ENCODE measurements at regions not wholly inside any gene's neighbourhood (a gene's known extent, or its start where the extent isn't known, plus 50 kb on each side); places are given as distances from the start of the nearest gene placed in this dataset.
A peak's percentile ranks its signal among the peaks of the same experiment; 100 is the strongest.

- Histone ChIP-seq H2AK5ac (ENCODE audit: insufficient read length, low read length) (no peak overlapping the region), H3K23ac (ENCODE audit: insufficient read length, low read depth, low read length) (no peak overlapping the region), H3K27me3 (ENCODE audit: insufficient read depth, low read length) (no peaks in the 10 kb centered on the region), H4K20me1 (ENCODE audit: control insufficient read depth, insufficient read depth, insufficient read length) (no peaks in the 10 kb centered on the region), H2BK12ac (ENCODE audit: insufficient read length, low read depth, low read length) (no peak overlapping the region), H3T11ph (ENCODE audit: low read length) (no peak overlapping the region), H2BK120ac (ENCODE audit: low read depth, low read length, poor library complexity, severe bottlenecking) (no peak overlapping the region), H3K9ac (ENCODE audit: extremely low read depth, insufficient read length, low read length) (no peak overlapping the region), H2AFZ (ENCODE audit: low read length) (no peak overlapping the region), H3K56ac (ENCODE audit: insufficient read length, low read depth, low read length) (no peak overlapping the region), H3K27ac (ENCODE audit: insufficient read length, low read depth, low read length) (no peak overlapping the region), H2BK5ac (ENCODE audit: insufficient read length, low read length) (no peak overlapping the region), H3K4ac (ENCODE audit: low read depth, low read length) (no peak overlapping the region), H4K91ac (ENCODE audit: insufficient read length, low read depth, low read length) (no peak overlapping the region), H3K18ac (ENCODE audit: insufficient read length, low read depth, low read length) (no peak overlapping the region), H3K79me1 (ENCODE audit: insufficient read depth, low read depth, low read length, poor library complexity, severe bottlenecking) (no peaks in the 10 kb centered on the region), H3K14ac (ENCODE audit: insufficient read depth, low read length) (no peak overlapping the region), H3K4me1 (ENCODE audit: insufficient read depth, low read length) (peaks cover 10% of the 10 kb centered on the region), H4K8ac (replicated peaks; ENCODE audit: insufficient read length, low read depth, low read length) (no peak overlapping the region), H3K4me2 (ENCODE audit: insufficient read depth, insufficient read length, low read length) (peak overlapping the region; percentile 1), H3K23me2 (ENCODE audit: insufficient read length, low read depth, low read length, poor library complexity, severe bottlenecking) (no peaks in the 10 kb centered on the region), H2BK15ac (ENCODE audit: low read depth, low read length) (no peak overlapping the region), H4K5ac (ENCODE audit: insufficient read length, low read depth, low read length) (no peak overlapping the region), H2BK20ac (ENCODE audit: low read depth, low read length, poor library complexity, severe bottlenecking) (no peak overlapping the region), H3K79me2 (ENCODE audit: insufficient read depth, low read length) (no peaks in the 10 kb centered on the region), H3K9me3 (ENCODE audit: control insufficient read depth, low read depth, low read length) (no peaks in the 10 kb centered on the region)
- no peaks in the 10 kb centered on the region; the same call in 1 of the 2 replicates for H3K27me3 Mint-ChIP-seq (ENCODE audit: low read depth)
- peak overlapping the region in 2 of 3 experiments; percentile 4 to 7; a peak in 4 of 7 replicates for H3K27ac Mint-ChIP-seq
- H3K9me3 Mint-ChIP-seq = no peaks in the 10 kb centered on the region; a peak in 1 of 5 replicates
- peaks cover 43 to 49% of the 10 kb centered on the region in 2 experiments for H3K4me1 Mint-ChIP-seq
- TF ChIP-seq CTCF (conservative IDR thresholded peaks at IDR 0.05) = no peak
- no peaks in the 10 kb centered on the region for H3K36me3 Mint-ChIP-seq (ENCODE audit: insufficient read depth in 1 of 3, low read depth in 3 of 3)
- no CpG with 5 or more reads among the region's 4 CpGs for WGBS (ENCODE audit: extremely low coverage, insufficient read length, low lambda C conversion rate)
- DNase-seq = no peak
- H3K4me3 Mint-ChIP-seq = no peak overlapping the region; a peak in 1 of 5 replicates
These were observed 56.8 kb upstream of the LRRC55 start for GRCh38 chr11:57124917-57125316.
